ENCODE measurements at regions not wholly inside any gene's neighbourhood (a gene's known extent, or its start where the extent isn't known, plus 50 kb on each side); places are given as distances from the start of the nearest gene placed in this dataset.

GRCh38 chr2:2981000-2981399 is 396.6 kb downstream of the EIPR1 start:
- no peak overlapping the region for H3K27ac ChIP-seq (ENCODE audit: extremely low read depth, low read depth, low read length)
- H3K9ac ChIP-seq (ENCODE audit: insufficient read depth in 1 of 2, low read depth in 2 of 2, low read length in 2 of 2): no peak overlapping the region
- H3K9me3 ChIP-seq (replicated peaks; ENCODE audit: control insufficient read depth, insufficient read depth, low read depth, low read length): no peaks in the 10 kb centered on the region
- in situ Hi-C loops (cut with MboI) (no loop called here), intact Hi-C loops (cut with micrococcal nuclease) (no loop called here)
- H3K4me1 ChIP-seq (replicated peaks in 1 of 2; ENCODE audit: control insufficient read depth in 2 of 2, insufficient read depth in 2 of 2, low read length in 2 of 2): no peaks in the 10 kb centered on the region
- WGBS (ENCODE audit: insufficient coverage, low coverage, missing lambda C conversion rate): 0% methylated on average over 1 of the region's 1 CpG
- H3K27me3 ChIP-seq (ENCODE audit: control insufficient read depth in 2 of 2, insufficient read depth in 2 of 2, low read length in 2 of 2): no peaks in the 10 kb centered on the region; a peak in 1 of 5 replicates
- no peaks in the 10 kb centered on the region for H4K20me1 ChIP-seq (replicated peaks; ENCODE audit: control insufficient read depth, insufficient read depth, low read length)
- no peak overlapping the region for H3K4me2 ChIP-seq (ENCODE audit: insufficient read depth, low read length)
- ChIA-PET POLR2A (no interaction called here), CTCF (ENCODE audit: low intra/inter-chr PET ratio) (no interaction called here)
- no peaks in the 10 kb centered on the region for H3K79me2 ChIP-seq (ENCODE audit: control insufficient read depth, insufficient read depth, low read length)
- H3K36me3 ChIP-seq (ENCODE audit: control insufficient read depth, insufficient read depth, low read length): no peaks in the 10 kb centered on the region
- ATAC-seq (no peak), FAIRE-seq (no peak), DNase-seq (ENCODE audit: extremely low read depth in 1 of 4, low spot score in 3 of 4) (no peak)
- no peak overlapping the region for H3K4me3 ChIP-seq
- H2AFZ ChIP-seq (ENCODE audit: low read depth, low read length): no peak overlapping the region
- no TSS peak for BruUV-seq (replicated peaks)
- no peaks in the 10 kb centered on the region for H3K9me1 ChIP-seq (ENCODE audit: control insufficient read depth, insufficient read depth, low read length)
- TF ChIP-seq ZNF263 (CRISPR knock-in tag; IDR thresholded peaks at IDR 0.05; ENCODE audit: borderline replicate concordance) (no peak), MAZ (CRISPR knock-in tag; conservative IDR thresholded peaks at IDR 0.05 in 1 of 2, IDR thresholded peaks at IDR 0.05 in 1 of 2) (no peak), MTA1 (IDR thresholded peaks at IDR 0.05; ENCODE audit: borderline replicate concordance) (no peak), MTF1 (CRISPR knock-in tag; IDR thresholded peaks at IDR 0.05; ENCODE audit: borderline replicate concordance) (no peak), COPS2 (conservative IDR thresholded peaks at IDR 0.05) (no peak), E2F1 (CRISPR knock-in tag; IDR thresholded peaks at IDR 0.05) (no peak), MXD1 (CRISPR knock-in tag; IDR thresholded peaks at IDR 0.05; ENCODE audit: borderline replicate concordance, poor library complexity, severe bottlenecking) (no peak), GABPA (tag; conservative IDR thresholded peaks at IDR 0.05; ENCODE audit: low read depth) (no peak), PBX2 (CRISPR knock-in tag; IDR thresholded peaks at IDR 0.05; ENCODE audit: low read depth) (no peak), PBX2 (tag; conservative IDR thresholded peaks at IDR 0.05; ENCODE audit: low read depth) (no peak), CREB3 (tag; conservative IDR thresholded peaks at IDR 0.05; ENCODE audit: low read depth) (no peak), E2F6 (IDR thresholded peaks at IDR 0.05; ENCODE audit: borderline replicate concordance in 1 of 2, extremely low read depth in 1 of 2, insufficient read depth in 1 of 2, insufficient read length in 1 of 2, low read depth in 1 of 2, low read length in 1 of 2, poor library complexity in 1 of 2, severe bottlenecking in 1 of 2) (no peak), ARID3A (IDR thresholded peaks at IDR 0.05; ENCODE audit: borderline replicate concordance, low read depth, low read length) (no peak)

All from K562 (cell line).